ENCODE measurements at regions not wholly inside any gene's neighbourhood (a gene's known extent, or its start where the extent isn't known, plus 50 kb on each side); places are given as distances from the start of the nearest gene placed in this dataset.

DNA sequence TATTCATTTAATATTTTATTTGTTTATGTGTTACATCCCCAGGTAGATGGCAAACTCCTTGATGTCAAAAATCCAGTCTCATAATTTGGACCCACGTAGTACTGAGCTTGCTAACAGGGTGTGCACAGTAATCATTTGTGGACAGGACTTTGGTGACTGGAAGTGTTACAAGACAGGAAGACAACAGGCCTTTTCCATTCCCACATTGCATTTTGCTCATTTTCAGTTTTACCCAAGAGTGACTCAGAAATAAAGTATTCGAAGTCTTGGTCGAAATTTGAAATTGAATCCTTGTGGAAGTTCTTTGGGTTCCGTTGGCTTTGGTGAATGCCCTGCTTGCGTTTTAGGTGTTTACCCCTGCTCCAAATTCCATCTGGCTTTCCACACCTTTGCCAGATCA is 63.0 kb upstream of the THBS2 start:
- H3K4me2 ChIP-seq (ENCODE audit: low read length), result no peak overlapping the region
- no peak overlapping the region for H3K9ac ChIP-seq (ENCODE audit: low read length)
- H3K27ac ChIP-seq (ENCODE audit: low read length), result no peak overlapping the region

DNA sequence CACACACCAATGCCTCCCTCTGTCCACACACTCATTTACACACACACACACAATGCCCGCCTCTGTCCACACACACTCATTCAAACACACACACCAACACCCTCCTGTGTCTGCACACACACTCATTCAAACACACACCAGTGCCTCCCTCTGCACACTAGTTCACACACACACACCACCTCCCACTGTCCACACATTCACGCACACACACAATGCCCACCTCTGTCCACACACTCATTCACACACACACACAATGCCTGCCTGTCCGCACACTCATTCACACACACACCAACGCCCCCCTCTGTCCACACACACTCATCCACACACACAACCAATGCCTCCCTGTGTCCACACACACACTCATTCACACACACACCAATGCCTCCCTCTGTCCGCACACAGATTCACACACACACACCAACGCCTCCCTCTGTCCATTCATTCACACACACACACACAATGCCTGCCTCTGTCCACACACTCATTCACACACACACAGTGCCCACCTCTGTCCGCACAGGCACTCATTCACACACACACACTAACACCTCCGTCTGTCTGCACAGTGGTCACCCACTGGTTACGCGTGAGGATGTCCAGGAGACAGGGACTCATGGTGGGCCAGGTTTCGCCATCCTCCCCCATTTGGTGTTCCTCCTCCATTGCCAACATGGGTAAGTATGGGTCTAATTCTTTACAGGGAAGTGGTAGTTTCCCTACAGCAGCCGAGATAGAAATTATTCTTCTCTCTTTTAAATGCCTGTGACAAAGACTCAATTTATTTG is 62.4 kb upstream of the THBS2 start:
- Histone ChIP-seq H3K4me1 (ENCODE audit: low read length) (no peaks in the 10 kb centered on the region), H3K9me3 (ENCODE audit: insufficient read depth, low read length) (no peaks in the 10 kb centered on the region), H3K9ac (ENCODE audit: low read length) (no peak overlapping the region), H4K20me1 (ENCODE audit: insufficient read depth, low read length) (no peaks in the 10 kb centered on the region), H3K4me3 (ENCODE audit: low read length) (no peak overlapping the region), H3K27ac (ENCODE audit: low read length) (no peak overlapping the region), H3K4me2 (ENCODE audit: low read length) (no peak overlapping the region), H2AFZ (ENCODE audit: low read depth, low read length) (no peak overlapping the region), H3K36me3 (replicated peaks; ENCODE audit: low read depth, low read length) (no peaks in the 10 kb centered on the region), H3K79me2 (ENCODE audit: low read length) (no peaks in the 10 kb centered on the region), H3K27me3 (ENCODE audit: low read depth, low read length) (no peaks in the 10 kb centered on the region)
- TF ChIP-seq CTCF (IDR thresholded peaks at IDR 0.05; ENCODE audit: low read depth, low read length) (no peak), EZH2phosphoT487 (IDR thresholded peaks at IDR 0.05; ENCODE audit: low read depth) (no peak)

More for the DNA sequence above, 63.0 kb upstream of the THBS2 start:
- Histone ChIP-seq H2AFZ (ENCODE audit: low read depth, low read length) (no peak overlapping the region), H3K36me3 (replicated peaks; ENCODE audit: low read depth, low read length) (no peaks in the 10 kb centered on the region), H3K79me2 (ENCODE audit: low read length) (no peaks in the 10 kb centered on the region), H3K27me3 (ENCODE audit: low read depth, low read length) (no peaks in the 10 kb centered on the region), H4K20me1 (ENCODE audit: insufficient read depth, low read length) (no peaks in the 10 kb centered on the region), H3K4me1 (ENCODE audit: low read length) (no peaks in the 10 kb centered on the region), H3K4me3 (ENCODE audit: low read length) (no peak overlapping the region), H3K9me3 (ENCODE audit: insufficient read depth, low read length) (no peaks in the 10 kb centered on the region)
- TF ChIP-seq CTCF (IDR thresholded peaks at IDR 0.05; ENCODE audit: low read depth, low read length) (no peak), EZH2phosphoT487 (IDR thresholded peaks at IDR 0.05; ENCODE audit: low read depth) (no peak)

GRCh38 chr6:169313347-169314010 is 59.8 kb upstream of the THBS2 start:
- H3K9me3 ChIP-seq (ENCODE audit: insufficient read depth, low read length), result no peaks in the 10 kb centered on the region
- H3K9ac ChIP-seq (ENCODE audit: low read length), result no peak overlapping the region
- H2AFZ ChIP-seq (ENCODE audit: low read depth, low read length), result no peak overlapping the region
- H3K36me3 ChIP-seq (replicated peaks; ENCODE audit: low read depth, low read length), result no peaks in the 10 kb centered on the region
- H3K4me3 ChIP-seq (ENCODE audit: low read length), result no peak overlapping the region
- H3K27me3 ChIP-seq (ENCODE audit: low read depth, low read length), result no peaks in the 10 kb centered on the region
- no peaks in the 10 kb centered on the region for H3K79me2 ChIP-seq (ENCODE audit: low read length)
- no peak overlapping the region for H3K27ac ChIP-seq (ENCODE audit: low read length)
- TF ChIP-seq CTCF (IDR thresholded peaks at IDR 0.05; ENCODE audit: low read depth, low read length), result no peak
- no peak for TF ChIP-seq EZH2phosphoT487 (IDR thresholded peaks at IDR 0.05; ENCODE audit: low read depth)
- H4K20me1 ChIP-seq (ENCODE audit: insufficient read depth, low read length), result no peaks in the 10 kb centered on the region
- H3K4me2 ChIP-seq (ENCODE audit: low read length), result no peak overlapping the region
- no peaks in the 10 kb centered on the region for H3K4me1 ChIP-seq (ENCODE audit: low read length)

DNA sequence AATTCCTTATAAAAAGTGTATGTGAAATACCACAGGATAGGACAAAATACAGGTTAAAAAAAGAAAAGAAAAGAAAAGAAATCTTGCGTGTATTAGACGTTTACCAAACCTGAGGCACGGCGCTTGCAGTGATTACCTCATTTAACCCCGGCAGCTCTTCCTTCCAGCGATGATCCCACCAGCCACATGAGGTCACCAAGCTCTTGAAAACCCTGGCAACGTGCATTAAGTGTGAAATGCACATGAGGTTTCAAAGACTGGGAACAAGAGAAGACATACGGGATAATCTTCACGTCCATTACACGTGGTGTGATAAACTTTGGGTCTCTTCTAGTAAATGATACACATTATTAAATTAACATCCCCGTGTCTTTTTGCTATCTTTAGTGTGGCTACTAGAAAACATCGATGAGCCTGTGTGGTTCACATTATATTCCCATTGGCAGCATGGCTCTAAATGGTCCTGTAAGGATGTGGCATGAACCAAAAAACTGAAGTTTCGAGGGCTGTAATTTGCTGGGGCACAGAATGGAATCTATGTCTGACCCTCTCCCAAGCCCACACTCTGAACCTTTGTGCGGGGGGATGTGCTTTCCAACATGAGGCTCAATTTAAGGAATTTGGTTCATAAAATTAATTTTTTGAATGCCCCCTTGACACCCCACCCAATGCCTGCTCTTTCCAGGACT is 59.2 kb upstream of the THBS2 start:
- Histone ChIP-seq H3K4me2 (ENCODE audit: low read length) (no peak overlapping the region), H3K9me3 (ENCODE audit: insufficient read depth, low read length) (no peaks in the 10 kb centered on the region), H3K9ac (ENCODE audit: low read length) (no peak overlapping the region), H2AFZ (ENCODE audit: low read depth, low read length) (no peak overlapping the region), H3K36me3 (replicated peaks; ENCODE audit: low read depth, low read length) (no peaks in the 10 kb centered on the region), H3K27me3 (ENCODE audit: low read depth, low read length) (no peaks in the 10 kb centered on the region), H3K4me1 (ENCODE audit: low read length) (no peaks in the 10 kb centered on the region), H3K27ac (ENCODE audit: low read length) (no peak overlapping the region), H3K4me3 (ENCODE audit: low read length) (no peak overlapping the region), H4K20me1 (ENCODE audit: insufficient read depth, low read length) (no peaks in the 10 kb centered on the region), H3K79me2 (ENCODE audit: low read length) (no peaks in the 10 kb centered on the region)
- TF ChIP-seq CTCF (IDR thresholded peaks at IDR 0.05; ENCODE audit: low read depth, low read length), result no peak
- no peak for TF ChIP-seq EZH2phosphoT487 (IDR thresholded peaks at IDR 0.05; ENCODE audit: low read depth)

All from OCI-LY3 (cell line).